H1 (cell line): ENCODE measurements at regions not wholly inside any gene's neighbourhood (a gene's known extent, or its start where the extent isn't known, plus 50 kb on each side); places are given as distances from the start of the nearest gene placed in this dataset.

Source experiments
- CTCF ChIA-PET: fragments of 300-600 bp; sonication (Branson Sonifier 250); formaldehyde crosslinking; loops from one replicate; lab custom pipeline; 2021; ENCODE audit not compliant: partially characterized antibody; lab: Charles Lee
- POLR2A ChIA-PET: fragments of 300-600 bp; sonication (Branson Sonifier 250); formaldehyde crosslinking; loops from one replicate; lab custom pipeline; 2021; ENCODE audit warnings: inconsistent platforms; ENCODE audit not compliant: partially characterized antibody; lab: Charles Lee
- DNase-seq, 2 experiments: peaks; one replicate each; pipeline versions ENCODE4 v3.0.0 to v3.0.0-alpha.2; 2010 to 2022; ENCODE audit warnings: low spot score in 2 of 2, low read depth in 1 of 2, mixed read lengths in 1 of 2
- FAIRE-seq: peaks from 2 replicates; lab custom pipeline; 2011; peaks lifted over from hg19 to GRCh38; lab: Jason Lieb, UNC
- H2AFZ ChIP-seq: 2 replicates; pipeline ENCODE4 v1.8.1; 2012; ENCODE audit warnings: low read length, inconsistent platforms
- H2AK5ac ChIP-seq: 2 replicates; pipeline ENCODE4 v1.6.1; 2013; ENCODE audit warnings: low read depth, low read length
- H2BK120ac ChIP-seq: replicated peaks from 2 replicates; pipeline ENCODE3; 2013; ENCODE audit warnings: low read depth, low read length, inconsistent platforms
- H2BK12ac ChIP-seq: 2 replicates; pipeline ENCODE4 v1.6.1; 2013; ENCODE audit warnings: low read depth, low read length
- H2BK15ac ChIP-seq: 2 replicates; pipeline ENCODE4 v1.6.1; 2013; ENCODE audit warnings: low read length
- H2BK20ac ChIP-seq: 2 replicates; pipeline ENCODE4 v1.6.1; 2013; ENCODE audit warnings: low read length
- H2BK5ac ChIP-seq: 2 replicates; pipeline ENCODE4 v1.6.1; 2013; ENCODE audit warnings: low read depth, low read length
- H3K14ac ChIP-seq: 2 replicates; pipeline ENCODE4 v1.6.1; 2013; ENCODE audit warnings: inconsistent platforms; ENCODE audit not compliant: insufficient read length
- H3K18ac ChIP-seq: 2 replicates; pipeline ENCODE4 v1.6.1; 2013; ENCODE audit warnings: low read length; ENCODE audit errors: extremely low read depth
- H3K23ac ChIP-seq: 2 replicates; pipeline ENCODE4 v1.6.1; 2013; ENCODE audit warnings: inconsistent platforms; ENCODE audit not compliant: insufficient read length
- H3K23me2 ChIP-seq: 2 replicates; pipeline ENCODE4 v1.6.1; 2013; ENCODE audit warnings: low read depth, low read length
- H3K27ac ChIP-seq: 2 replicates; pipeline ENCODE4 v1.6.1; 2011; ENCODE audit warnings: low read depth, low read length, inconsistent platforms
- H3K27me3 ChIP-seq, 4 experiments: replicated peaks in 1 of 4; 1 replicate in 1 of 4; 2 replicates in 3 of 4; pipeline versions ENCODE4 v1.6.1 to v1.8.1; 2011 to 2013; ENCODE audit warnings: low read length in 3 of 4, mild to moderate bottlenecking in 3 of 4, inconsistent platforms in 2 of 4, mixed read lengths in 2 of 4, moderate library complexity in 1 of 4; ENCODE audit not compliant: control insufficient read depth in 3 of 4, insufficient read depth in 3 of 4; ENCODE audit errors: extremely low read depth in 1 of 4
- H3K36me3 ChIP-seq, 4 experiments: 2 replicates each; pipeline versions ENCODE4 v1.6.1 to v1.8.1; 2011 to 2013; ENCODE audit warnings: mild to moderate bottlenecking in 4 of 4, low read length in 3 of 4, moderate library complexity in 2 of 4, control low read depth in 1 of 4, inconsistent platforms in 1 of 4; ENCODE audit not compliant: insufficient read depth in 4 of 4, control insufficient read depth in 2 of 4
- H3K4ac ChIP-seq: replicated peaks from 2 replicates; pipeline ENCODE3; 2013; ENCODE audit warnings: low read length, low read depth, mixed read lengths, inconsistent platforms; ENCODE audit not compliant: insufficient read length
- H3K4me1 ChIP-seq, 4 experiments: replicated peaks in 1 of 4; 1 replicate in 1 of 4; 2 replicates in 3 of 4; pipeline versions ENCODE4 v1.6.1 to v1.8.1; 2011 to 2013; ENCODE audit warnings: low read length in 3 of 4, inconsistent platforms in 2 of 4, mixed read lengths in 1 of 4; ENCODE audit not compliant: insufficient read depth in 4 of 4, control insufficient read depth in 3 of 4
- H3K4me2 ChIP-seq, 2 experiments: 2 replicates each; pipeline versions ENCODE4 v1.6.1 to v1.8.1; 2011 to 2013; ENCODE audit warnings: low read depth in 2 of 2, low read length in 2 of 2, control low read depth in 1 of 2, inconsistent platforms in 1 of 2, mild to moderate bottlenecking in 1 of 2; ENCODE audit not compliant: insufficient read depth in 1 of 2
- H3K4me3 ChIP-seq, 4 experiments: fragments of 200-600, 300-600 bp in 1 of 4; sonication (generic), shearing (Covaris generic), sonication (Bioruptor Twin) in 1 of 4; 2 replicates each; pipeline versions ENCODE4 v1.5.1 to v1.8.1; 2011 to 2016; ENCODE audit warnings: low read length in 4 of 4, low read depth in 3 of 4, control low read depth in 2 of 4, inconsistent platforms in 2 of 4, mild to moderate bottlenecking in 2 of 4, mixed read lengths in 1 of 4, moderate library complexity in 1 of 4; ENCODE audit not compliant: insufficient read depth in 2 of 4; ENCODE audit errors: extremely low read depth in 1 of 4
- H3K56ac ChIP-seq: replicated peaks from 2 replicates; pipeline ENCODE3; 2013; ENCODE audit warnings: low read depth, mild to moderate bottlenecking, mixed read lengths, low read length, inconsistent platforms; ENCODE audit not compliant: insufficient read length
- H3K79me1 ChIP-seq: 2 replicates; pipeline ENCODE4 v1.6.1; 2013; ENCODE audit warnings: low read depth, low read length, control low read depth
- H3K79me2 ChIP-seq, 2 experiments: 2 replicates each; pipeline versions ENCODE4 v1.6.1 to v1.8.1; 2012 to 2013; ENCODE audit warnings: low read length in 2 of 2, mild to moderate bottlenecking in 2 of 2, inconsistent platforms in 1 of 2; ENCODE audit not compliant: insufficient read depth in 2 of 2, control insufficient read depth in 1 of 2
- H3K9ac ChIP-seq, 4 experiments: replicated peaks in 1 of 4; 1 replicate in 1 of 4; 2 replicates in 3 of 4; pipeline versions ENCODE4 v1.6.1 to v1.8.1; 2011 to 2013; ENCODE audit warnings: low read depth in 3 of 4, low read length in 3 of 4, control low read depth in 2 of 4, mild to moderate bottlenecking in 2 of 4, moderate library complexity in 2 of 4, inconsistent platforms in 1 of 4; ENCODE audit errors: extremely low read depth in 1 of 4
- H3K9me3 ChIP-seq, 2 experiments: 2 replicates each; pipeline versions ENCODE4 v1.6.1 to v1.8.1; 2012 to 2013; ENCODE audit warnings: mild to moderate bottlenecking in 2 of 2, moderate library complexity in 2 of 2, control low read depth in 1 of 2, inconsistent platforms in 1 of 2, low read depth in 1 of 2, low read length in 1 of 2, mixed read lengths in 1 of 2; ENCODE audit not compliant: insufficient read depth in 2 of 2
- H4K20me1 ChIP-seq, 2 experiments: replicated peaks in 1 of 2; 2 replicates each; pipeline versions ENCODE3 to v1.8.1; 2011 to 2013; ENCODE audit warnings: inconsistent platforms in 2 of 2, low read length in 2 of 2, mild to moderate bottlenecking in 1 of 2; ENCODE audit not compliant: insufficient read depth in 2 of 2, control insufficient read depth in 1 of 2
- H4K5ac ChIP-seq: 2 replicates; pipeline ENCODE4 v1.6.1; 2013; ENCODE audit warnings: low read length, low read depth, mixed read lengths, inconsistent platforms; ENCODE audit not compliant: insufficient read length
- H4K8ac ChIP-seq: 2 replicates; pipeline ENCODE4 v1.8.0; 2013; ENCODE audit warnings: mild to moderate bottlenecking, moderate library complexity, low read length, inconsistent platforms; ENCODE audit not compliant: insufficient read depth; ENCODE audit errors: extremely low read depth
- H4K91ac ChIP-seq: replicated peaks from 2 replicates; pipeline ENCODE3; 2013; ENCODE audit warnings: low read length, mixed read lengths, inconsistent platforms; ENCODE audit not compliant: insufficient read length
- ASH2L ChIP-seq: fragments of 200-600, 300-600 bp; sonication (generic); IDR thresholded peaks from one replicate; pipeline ENCODE4 v1.7.1; 2017; ENCODE audit warnings: low read length
- ATF2 ChIP-seq: IDR thresholded peaks from 2 replicates; pipeline ENCODE4 v1.6.1; 2012; ENCODE audit warnings: low read length, inconsistent platforms
- BRCA1 ChIP-seq: IDR thresholded peaks from 2 replicates; pipeline ENCODE4 v1.6.1; 2012; ENCODE audit warnings: low read depth, low read length, improper control_type of control experiment
- CHD1 ChIP-seq: IDR thresholded peaks from 2 replicates; pipeline ENCODE4 v1.6.1; 2012; ENCODE audit warnings: low read depth, low read length, improper control_type of control experiment
- GABPA ChIP-seq: IDR thresholded peaks from 2 replicates; pipeline ENCODE4 v1.6.1; 2011; ENCODE audit warnings: mild to moderate bottlenecking, low read length, moderate library complexity, borderline replicate concordance; ENCODE audit not compliant: insufficient read depth
- HDAC2 ChIP-seq, 2 experiments: fragments of 300-600 bp in 1 of 2; sonication (generic) in 1 of 2; IDR thresholded peaks; 2 replicates each; pipeline ENCODE4 v1.6.1; 2011 to 2012; ENCODE audit warnings: low read depth in 2 of 2, low read length in 2 of 2, mild to moderate bottlenecking in 2 of 2, moderate library complexity in 2 of 2, borderline replicate concordance in 1 of 2, inconsistent platforms in 1 of 2
- JUND ChIP-seq: IDR thresholded peaks from 2 replicates; pipeline ENCODE4 v1.6.1; 2011; ENCODE audit warnings: mild to moderate bottlenecking, improper control_type of control experiment, low read length
- NANOG ChIP-seq: IDR thresholded peaks from 2 replicates; pipeline ENCODE4 v1.6.1; 2011; ENCODE audit warnings: low read length, low read depth, mild to moderate bottlenecking, inconsistent platforms; ENCODE audit not compliant: insufficient read depth, poor library complexity, severe bottlenecking
- POU5F1 ChIP-seq: IDR thresholded peaks from 2 replicates; pipeline ENCODE4 v1.6.1; 2011; ENCODE audit warnings: low read depth, mild to moderate bottlenecking, low read length, moderate library complexity
- RAD21 ChIP-seq, 2 experiments: IDR thresholded peaks in 1 of 2; conservative IDR thresholded peaks in 1 of 2; 2 replicates each; pipeline ENCODE4 v1.6.1; 2011; ENCODE audit warnings: low read depth in 2 of 2, low read length in 2 of 2, improper control_type of control experiment in 1 of 2, inconsistent platforms in 1 of 2, mild to moderate bottlenecking in 1 of 2, moderate library complexity in 1 of 2
- SP4 ChIP-seq: IDR thresholded peaks from 2 replicates; pipeline ENCODE4 v1.6.1; 2012; ENCODE audit warnings: low read length, inconsistent platforms
- SUZ12 ChIP-seq: fragments of 200-600 bp; sonication (generic); IDR thresholded peaks from 2 replicates; pipeline ENCODE4 v1.6.1; 2012; ENCODE audit warnings: mild to moderate bottlenecking, inconsistent platforms, low read length, moderate library complexity, mixed read lengths
- TEAD4 ChIP-seq: IDR thresholded peaks from 2 replicates; pipeline ENCODE4 v1.6.1; 2012; ENCODE audit warnings: low read depth, low read length, inconsistent platforms, mixed read lengths

GRCh38 chr21:16454399-16454798 is 724.6 kb downstream of the USP25 start:
- H3K4me3 ChIP-seq = no peak overlapping the region
- TF ChIP-seq GABPA (no peak), RAD21 (IDR thresholded peaks at IDR 0.05 in 1 of 2, conservative IDR thresholded peaks at IDR 0.05 in 1 of 2; ENCODE audit: low read depth in 2 of 2, low read length in 2 of 2) (peak; percentile 40 to 50), ATF2 (no peak), POU5F1 (no peak), HDAC2 (IDR thresholded peaks at IDR 0.05; ENCODE audit: borderline replicate concordance in 1 of 2, low read depth in 2 of 2, low read length in 2 of 2) (no peak), JUND (no peak), NANOG (no peak), SP4 (no peak), ASH2L (no peak), BRCA1 (no peak), CHD1 (no peak), TEAD4 (no peak), SUZ12 (no peak)

More at GRCh38 chr21:16454399-16454798, 724.6 kb downstream of the USP25 start:
- FAIRE-seq (no peak), DNase-seq (no peak)
- Histone ChIP-seq H3K18ac (no peak overlapping the region), H3K23me2 (no peaks in the 10 kb centered on the region), H3K4ac (no peak overlapping the region), H2AK5ac (no peak overlapping the region), H4K20me1 (no peaks in the 10 kb centered on the region), H2BK20ac (no peak overlapping the region), H3K4me1 (no peaks in the 10 kb centered on the region), H3K9me3 (no peaks in the 10 kb centered on the region), H3K9ac (no peak overlapping the region), H4K8ac (no peak overlapping the region), H3K79me1 (no peaks in the 10 kb centered on the region), H3K27ac (no peak overlapping the region), H3K79me2 (no peaks in the 10 kb centered on the region), H2AFZ (no peak overlapping the region), H4K5ac (no peak overlapping the region), H2BK15ac (no peak overlapping the region), H3K36me3 (no peaks in the 10 kb centered on the region), H3K23ac (no peak overlapping the region), H2BK120ac (no peak overlapping the region), H3K27me3 (no peaks in the 10 kb centered on the region), H2BK5ac (no peak overlapping the region), H2BK12ac (no peak overlapping the region), H3K4me2 (no peak overlapping the region), H3K14ac (no peak overlapping the region), H3K56ac (no peak overlapping the region), H4K91ac (no peak overlapping the region)
- ChIA-PET CTCF (interaction anchor here (0.7 to 1.9 kb wide), 5 partner anchors 10 to 154 kb away, joined by 3 to 6 read pairs (median 3); no protein-coding TSS in a partner anchor), POLR2A (no interaction called here)
